A549 (cell line): ENCODE measurements at regions not wholly inside any gene's neighbourhood (a gene's known extent, or its start where the extent isn't known, plus 50 kb on each side); places are given as distances from the start of the nearest gene placed in this dataset.

Experiments
- TF ChIP-seq, protein P1 (sequence below): fragments of >200 bp; sonication (Bioruptor Twin); formaldehyde crosslinking; IDR thresholded peaks from 2 replicates; pipeline ENCODE4 v1.6.1; 2016
- TF ChIP-seq, protein P2 (sequence below): fragments of >200 bp; sonication (Bioruptor Twin); formaldehyde crosslinking; IDR thresholded peaks from 3 replicates; pipeline ENCODE4 v1.5.1; 2016

DNA sequence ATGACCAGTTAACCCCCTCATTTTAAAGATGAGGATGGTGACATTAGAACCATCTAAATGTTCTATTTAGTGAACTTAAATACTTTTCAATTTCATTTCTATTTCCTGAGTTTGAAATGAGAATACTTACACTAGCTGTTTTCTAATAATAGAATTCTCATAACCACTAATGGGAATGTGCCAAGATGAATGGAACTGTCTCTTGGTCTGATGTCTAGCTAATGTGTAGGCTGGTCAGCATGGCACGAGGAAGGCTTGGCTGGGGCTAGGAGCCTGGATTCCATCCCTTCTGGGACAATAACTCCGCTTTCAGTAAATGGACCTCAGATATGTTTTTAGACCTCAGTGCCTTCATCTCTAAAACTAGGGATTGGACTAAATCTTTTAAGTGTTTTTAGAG is 185.8 kb upstream of the NRP1 start:
- TF ChIP-seq, protein P1, sequence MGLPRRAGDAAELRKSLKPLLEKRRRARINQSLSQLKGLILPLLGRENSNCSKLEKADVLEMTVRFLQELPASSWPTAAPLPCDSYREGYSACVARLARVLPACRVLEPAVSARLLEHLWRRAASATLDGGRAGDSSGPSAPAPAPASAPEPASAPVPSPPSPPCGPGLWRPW, result no peak
- TF ChIP-seq, protein P2, sequence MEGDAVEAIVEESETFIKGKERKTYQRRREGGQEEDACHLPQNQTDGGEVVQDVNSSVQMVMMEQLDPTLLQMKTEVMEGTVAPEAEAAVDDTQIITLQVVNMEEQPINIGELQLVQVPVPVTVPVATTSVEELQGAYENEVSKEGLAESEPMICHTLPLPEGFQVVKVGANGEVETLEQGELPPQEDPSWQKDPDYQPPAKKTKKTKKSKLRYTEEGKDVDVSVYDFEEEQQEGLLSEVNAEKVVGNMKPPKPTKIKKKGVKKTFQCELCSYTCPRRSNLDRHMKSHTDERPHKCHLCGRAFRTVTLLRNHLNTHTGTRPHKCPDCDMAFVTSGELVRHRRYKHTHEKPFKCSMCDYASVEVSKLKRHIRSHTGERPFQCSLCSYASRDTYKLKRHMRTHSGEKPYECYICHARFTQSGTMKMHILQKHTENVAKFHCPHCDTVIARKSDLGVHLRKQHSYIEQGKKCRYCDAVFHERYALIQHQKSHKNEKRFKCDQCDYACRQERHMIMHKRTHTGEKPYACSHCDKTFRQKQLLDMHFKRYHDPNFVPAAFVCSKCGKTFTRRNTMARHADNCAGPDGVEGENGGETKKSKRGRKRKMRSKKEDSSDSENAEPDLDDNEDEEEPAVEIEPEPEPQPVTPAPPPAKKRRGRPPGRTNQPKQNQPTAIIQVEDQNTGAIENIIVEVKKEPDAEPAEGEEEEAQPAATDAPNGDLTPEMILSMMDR, result no peak
